ENCODE measurements at regions not wholly inside any gene's neighbourhood (a gene's known extent, or its start where the extent isn't known, plus 50 kb on each side); places are given as distances from the start of the nearest gene placed in this dataset.

- peaks cover 0 to 8% (median 0%) of the 10 kb centered on the region in 12 donors for H3K4me1 ChIP-seq
- TF ChIP-seq POLR2A (IDR thresholded peaks at IDR 0.05): no peak
- no peak for TF ChIP-seq CTCF (IDR thresholded peaks at IDR 0.05)
- DNase-seq: no peak
- H3K4me3 ChIP-seq: no peak overlapping the region
- no peak for ATAC-seq
- no peak overlapping the region for H3K27ac ChIP-seq
- H3K27me3 ChIP-seq: no peaks in the 10 kb centered on the region
- intact Hi-C loops (cut with DNase I): loop anchor here in 2 of 10 donors (5.0 to 10.0 kb wide), 4 partner anchors 55 to 253 kb away; no protein-coding TSS in a partner anchor
- H3K36me3 ChIP-seq: no peaks in the 10 kb centered on the region
- 82 to 89% (median 87%) methylated on average over 4 of the region's 4 CpGs for whole genome bisulfite sequencing, 4 donors
- no peaks in the 10 kb centered on the region for H3K9me3 ChIP-seq
Observed at GRCh38 chr6:121837545-121838229, 402.2 kb downstream of the GJA1 start.

DNA sequence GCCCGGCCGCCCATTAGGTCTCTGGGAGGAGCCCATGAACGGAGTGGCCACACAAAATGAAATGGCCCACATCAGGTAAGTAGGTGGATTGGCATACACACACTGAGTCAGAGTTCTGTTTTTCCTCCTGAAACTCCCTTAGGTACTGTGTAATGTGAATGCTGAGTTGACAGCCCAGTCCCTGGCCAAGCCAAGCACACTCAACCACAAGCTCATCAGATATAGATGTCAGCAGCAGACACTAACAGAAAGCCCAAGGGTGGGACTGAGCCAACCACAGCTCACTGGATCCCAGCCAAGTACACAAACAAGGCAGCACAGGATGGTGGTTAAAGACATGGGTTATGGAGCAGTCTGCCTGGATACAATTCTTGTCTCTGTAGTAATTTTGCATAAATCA, 403.4 kb downstream of the GJA1 start:
- Histone ChIP-seq H3K9me3 (no peaks in the 10 kb centered on the region), H3K4me1 (peaks cover 0 to 8% (median 0%) of the 10 kb centered on the region in 12 donors), H3K27ac (peak overlapping the region in 4 of 12 donors; percentile 0 to 45 (median 12)), H3K27me3 (no peaks in the 10 kb centered on the region), H3K36me3 (no peaks in the 10 kb centered on the region), H3K4me3 (no peak overlapping the region)
- TF ChIP-seq CTCF (IDR thresholded peaks at IDR 0.05) (no peak), POLR2A (IDR thresholded peaks at IDR 0.05) (no peak)
- 39 to 70% (median 57%) methylated on average over 3 of the region's 3 CpGs for WGBS, 4 donors
- ATAC-seq (peak; percentile 93 to 99 (median 96)), DNase-seq (peak; percentile 48 to 75 (median 66))
- intact Hi-C loops (cut with DNase I): loop anchor here in 2 of 10 donors (5.0 to 10.0 kb wide), 4 partner anchors 57 to 254 kb away; no protein-coding TSS in a partner anchor

- WGBS, 4 donors: 72 to 84% (median 79%) methylated on average over 1 of the region's 1 CpG
- intact Hi-C loops (cut with DNase I): loop anchor here in 6 of 10 donors (5.0 to 10.0 kb wide), 7 partner anchors 58 to 255 kb away; no protein-coding TSS in a partner anchor
- no peak overlapping the region for H3K27ac ChIP-seq
Observed at GRCh38 chr6:121839896-121840295, 404.4 kb downstream of the GJA1 start.

More at GRCh38 chr6:121839896-121840295, 404.4 kb downstream of the GJA1 start:
- Histone ChIP-seq H3K4me3 (no peak overlapping the region), H3K9me3 (no peaks in the 10 kb centered on the region), H3K36me3 (no peaks in the 10 kb centered on the region), H3K4me1 (peaks cover 0 to 8% (median 0%) of the 10 kb centered on the region in 12 donors), H3K27me3 (no peaks in the 10 kb centered on the region)
- ATAC-seq (no peak), DNase-seq (no peak)
- TF ChIP-seq CTCF (IDR thresholded peaks at IDR 0.05): no peak
- TF ChIP-seq POLR2A (IDR thresholded peaks at IDR 0.05): no peak

Measured in heart left ventricle (tissue), 16 donors.